ENCODE measurements at regions not wholly inside any gene's neighbourhood (a gene's known extent, or its start where the extent isn't known, plus 50 kb on each side); places are given as distances from the start of the nearest gene placed in this dataset.

GRCh38 chr4:136818811-136819330 lies 713.4 kb downstream of the PCDH18 start:
- no peak for DNase-seq

GRCh38 chr4:136812100-136812880 lies 720.0 kb downstream of the PCDH18 start:
- DNase-seq: no peak

GRCh38 chr4:136811496-136812077 lies 720.7 kb downstream of the PCDH18 start:
- DNase-seq: no peak

GRCh38 chr4:136810626-136811025 lies 721.7 kb downstream of the PCDH18 start:
- no peak for DNase-seq

GRCh38 chr4:136806844-136807243 lies 725.5 kb downstream of the PCDH18 start:
- DNase-seq: no peak

- no peak for DNase-seq
Measured at GRCh38 chr4:136805617-136806016, 726.7 kb downstream of the PCDH18 start.

GRCh38 chr4:136803433-136803832 lies 728.9 kb downstream of the PCDH18 start:
- no peak for DNase-seq

- DNase-seq: no peak
Measured at GRCh38 chr4:136800248-136800647, 732.0 kb downstream of the PCDH18 start.

GRCh38 chr4:136796953-136797352 lies 735.3 kb downstream of the PCDH18 start:
- DNase-seq: no peak

GRCh38 chr4:136793848-136794247 lies 738.4 kb downstream of the PCDH18 start:
- DNase-seq: no peak

GRCh38 chr4:136784326-136784725 lies 748.0 kb downstream of the PCDH18 start:
- no peak for DNase-seq

GRCh38 chr4:136769717-136770116 lies 762.6 kb downstream of the PCDH18 start:
- no peak for DNase-seq

GRCh38 chr4:136768925-136769275 lies 763.4 kb downstream of the PCDH18 start:
- DNase-seq: no peak

GRCh38 chr4:136768213-136768924 lies 763.9 kb downstream of the PCDH18 start:
- DNase-seq: no peak

GRCh38 chr4:136763919-136764318 lies 768.4 kb downstream of the PCDH18 start:
- no peak for DNase-seq

GRCh38 chr4:136755531-136755916 lies 776.8 kb downstream of the PCDH18 start:
- no peak for DNase-seq

- DNase-seq: no peak
Measured at GRCh38 chr4:136754810-136755530, 777.3 kb downstream of the PCDH18 start.

GRCh38 chr4:136751556-136751955 lies 780.7 kb downstream of the PCDH18 start:
- DNase-seq: no peak

GRCh38 chr4:136750897-136751296 lies 781.4 kb downstream of the PCDH18 start:
- DNase-seq: no peak

GRCh38 chr4:136749989-136750388 lies 782.3 kb downstream of the PCDH18 start:
- DNase-seq: no peak

GRCh38 chr4:136748773-136749172 lies 783.5 kb downstream of the PCDH18 start:
- no peak for DNase-seq

- DNase-seq: no peak
Measured at GRCh38 chr4:136748165-136748564, 784.1 kb downstream of the PCDH18 start.

- DNase-seq: no peak
Measured at GRCh38 chr4:136743238-136743637, 789.1 kb downstream of the PCDH18 start.

Data from left hindlimb (tissue), 1 donor.